VCaP (cell line): ENCODE measurements at regions not wholly inside any gene's neighbourhood (a gene's known extent, or its start where the extent isn't known, plus 50 kb on each side); places are given as distances from the start of the nearest gene placed in this dataset.

Experiments
- H3K27ac ChIP-seq: fragments of 450-650 bp; 2 replicates; pipeline ENCODE4 v1.5.1; 2017
- TF ChIP-seq, protein P1 (sequence below): fragments of 450-650 bp; conservative IDR thresholded peaks from 2 replicates; pipeline ENCODE4 v1.5.1; 2017; ENCODE audit warnings: mild to moderate bottlenecking, moderate library complexity

DNA sequence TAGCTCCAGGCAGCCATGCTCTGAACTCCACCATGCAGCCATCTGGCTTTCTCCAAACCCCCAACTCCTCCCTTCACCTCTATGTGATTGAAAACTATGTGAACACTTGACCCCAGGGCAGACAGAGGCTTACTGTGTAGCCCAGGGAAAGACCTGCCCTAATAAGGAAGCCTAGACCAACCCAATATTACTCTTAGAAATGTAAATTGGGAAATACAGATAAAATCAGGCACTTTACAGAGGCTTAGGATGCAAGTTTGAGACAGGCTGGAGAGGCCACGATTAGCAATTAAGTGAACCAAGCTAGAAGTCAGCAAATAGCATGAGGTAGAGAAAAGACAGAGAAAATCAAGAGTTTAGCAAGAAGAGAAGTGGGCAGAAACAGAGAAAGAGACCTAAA, 141.7 kb upstream of the ABCA1 start:
- TF ChIP-seq, protein P1, sequence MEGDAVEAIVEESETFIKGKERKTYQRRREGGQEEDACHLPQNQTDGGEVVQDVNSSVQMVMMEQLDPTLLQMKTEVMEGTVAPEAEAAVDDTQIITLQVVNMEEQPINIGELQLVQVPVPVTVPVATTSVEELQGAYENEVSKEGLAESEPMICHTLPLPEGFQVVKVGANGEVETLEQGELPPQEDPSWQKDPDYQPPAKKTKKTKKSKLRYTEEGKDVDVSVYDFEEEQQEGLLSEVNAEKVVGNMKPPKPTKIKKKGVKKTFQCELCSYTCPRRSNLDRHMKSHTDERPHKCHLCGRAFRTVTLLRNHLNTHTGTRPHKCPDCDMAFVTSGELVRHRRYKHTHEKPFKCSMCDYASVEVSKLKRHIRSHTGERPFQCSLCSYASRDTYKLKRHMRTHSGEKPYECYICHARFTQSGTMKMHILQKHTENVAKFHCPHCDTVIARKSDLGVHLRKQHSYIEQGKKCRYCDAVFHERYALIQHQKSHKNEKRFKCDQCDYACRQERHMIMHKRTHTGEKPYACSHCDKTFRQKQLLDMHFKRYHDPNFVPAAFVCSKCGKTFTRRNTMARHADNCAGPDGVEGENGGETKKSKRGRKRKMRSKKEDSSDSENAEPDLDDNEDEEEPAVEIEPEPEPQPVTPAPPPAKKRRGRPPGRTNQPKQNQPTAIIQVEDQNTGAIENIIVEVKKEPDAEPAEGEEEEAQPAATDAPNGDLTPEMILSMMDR = no peak
- no peak overlapping the region for H3K27ac ChIP-seq

DNA sequence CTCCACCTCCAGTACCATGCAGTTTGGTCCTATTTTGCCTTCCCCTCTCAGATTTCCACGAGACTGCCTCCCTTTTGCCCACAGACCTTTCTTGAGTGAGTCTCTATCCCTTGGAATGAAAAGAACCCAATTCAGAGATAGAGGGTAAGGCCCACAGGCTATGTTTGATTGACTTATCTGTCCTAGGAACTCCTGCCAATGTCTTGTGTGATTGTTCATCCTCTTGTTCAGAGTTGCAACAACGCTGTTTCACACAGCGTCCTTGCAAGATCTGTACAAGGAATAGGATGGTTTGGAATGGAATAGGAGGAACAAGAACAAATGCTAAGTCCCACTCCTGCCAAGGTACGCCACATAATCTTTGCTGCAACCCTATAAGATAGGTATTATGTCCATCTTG, 142.2 kb upstream of the ABCA1 start:
- TF ChIP-seq, protein P1 = no peak
- no peak overlapping the region for H3K27ac ChIP-seq

DNA sequence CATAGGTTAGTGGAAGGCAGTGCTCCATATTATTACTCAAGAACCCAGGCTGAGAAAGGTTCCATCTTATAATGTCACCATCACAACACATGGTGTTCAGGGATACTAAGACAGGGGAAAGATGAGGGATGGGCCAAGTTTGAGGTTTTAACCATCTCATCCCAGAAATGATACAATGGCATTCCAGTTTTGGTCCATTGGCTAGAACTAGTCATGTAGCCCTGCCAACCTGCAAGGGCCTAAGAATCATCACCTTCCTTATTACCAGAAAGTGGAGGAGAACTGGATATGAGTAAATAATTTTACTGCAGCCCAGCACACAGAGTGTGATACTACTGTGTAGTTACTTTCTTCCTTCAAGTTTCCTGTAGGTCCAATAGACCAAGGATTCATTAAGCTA, 144.5 kb upstream of the ABCA1 start:
- no peak overlapping the region for H3K27ac ChIP-seq
- TF ChIP-seq, protein P1 = no peak

DNA sequence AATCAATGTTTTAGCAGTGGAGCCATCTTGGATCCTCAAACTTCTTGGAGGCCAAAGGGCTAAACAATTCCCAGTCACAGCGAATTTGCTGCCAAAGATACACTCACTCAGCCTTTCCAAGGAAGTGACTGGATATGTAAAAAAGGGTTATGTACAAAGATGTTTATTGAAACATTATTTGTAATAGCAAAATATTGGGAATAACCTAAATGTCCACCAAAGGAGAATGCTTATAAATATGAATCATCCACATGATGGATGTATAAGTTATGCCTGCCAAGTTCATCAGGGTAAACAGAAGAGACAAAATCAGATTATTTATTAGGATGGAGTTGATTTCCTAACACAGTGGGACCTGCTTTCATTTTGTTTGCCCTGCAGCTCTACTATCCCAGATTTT, 145.2 kb upstream of the ABCA1 start:
- H3K27ac ChIP-seq = no peak overlapping the region
- TF ChIP-seq, protein P1 = no peak

DNA sequence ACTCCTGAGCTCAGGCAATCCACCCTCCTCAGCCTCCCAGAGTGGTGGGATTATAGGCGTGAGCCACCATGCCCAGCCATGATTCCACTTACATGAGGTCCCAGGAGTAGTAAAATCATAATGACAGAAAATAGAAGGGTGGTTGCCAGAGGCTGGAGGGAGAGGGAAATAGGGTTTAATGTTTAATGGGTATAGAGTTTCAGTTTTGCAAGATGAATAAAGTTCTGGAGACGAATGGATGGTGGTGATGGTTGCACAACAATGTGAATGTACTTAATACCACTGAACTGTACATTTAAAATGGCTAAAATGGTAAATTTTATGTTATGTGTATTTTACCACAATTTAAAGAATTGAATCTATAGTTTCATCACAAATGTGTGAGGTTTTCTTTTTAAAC, 146.5 kb upstream of the ABCA1 start:
- TF ChIP-seq, protein P1 = no peak
- H3K27ac ChIP-seq = no peak overlapping the region

DNA sequence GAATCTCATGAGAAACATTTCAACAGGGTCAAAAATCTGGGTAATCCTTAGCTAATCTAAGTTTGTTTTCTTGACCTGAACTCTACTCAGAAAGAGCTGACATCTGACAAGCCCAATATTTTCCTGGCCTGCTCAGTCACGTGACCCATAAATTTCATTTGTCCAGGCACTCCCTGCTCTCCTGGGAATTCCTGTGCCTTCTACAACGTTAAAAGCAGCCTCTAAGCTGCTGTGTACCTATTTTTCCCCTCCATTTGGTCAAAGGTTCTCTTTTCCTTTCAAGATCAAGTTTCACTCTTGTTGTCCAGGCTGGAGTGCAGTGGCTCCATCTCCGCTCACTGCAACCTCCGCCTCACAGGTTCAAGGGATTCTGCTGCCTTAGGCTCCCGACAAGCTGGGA, 148.8 kb upstream of the ABCA1 start:
- TF ChIP-seq, protein P1 = no peak
- H3K27ac ChIP-seq = no peak overlapping the region

DNA sequence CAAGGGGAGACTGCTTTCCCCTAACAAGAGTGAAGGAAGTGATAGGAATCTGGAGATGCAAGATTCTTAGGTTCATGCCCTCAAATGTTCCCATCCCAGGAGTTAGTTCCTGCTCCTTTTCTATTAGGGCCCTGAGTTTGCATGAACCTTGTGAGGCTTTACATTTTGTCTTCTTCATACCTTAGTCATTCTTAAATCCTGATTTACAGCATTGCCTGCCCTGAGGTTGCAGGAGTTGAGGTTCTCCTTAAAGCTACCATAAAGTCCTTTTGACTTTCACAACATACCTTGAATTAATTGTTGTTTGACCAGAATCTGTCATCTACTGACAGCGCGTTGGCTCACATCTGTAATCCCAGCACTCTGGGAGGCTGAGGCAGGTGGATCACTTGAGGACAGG, 151.5 kb upstream of the ABCA1 start:
- TF ChIP-seq, protein P1 = no peak
- no peak overlapping the region for H3K27ac ChIP-seq

DNA sequence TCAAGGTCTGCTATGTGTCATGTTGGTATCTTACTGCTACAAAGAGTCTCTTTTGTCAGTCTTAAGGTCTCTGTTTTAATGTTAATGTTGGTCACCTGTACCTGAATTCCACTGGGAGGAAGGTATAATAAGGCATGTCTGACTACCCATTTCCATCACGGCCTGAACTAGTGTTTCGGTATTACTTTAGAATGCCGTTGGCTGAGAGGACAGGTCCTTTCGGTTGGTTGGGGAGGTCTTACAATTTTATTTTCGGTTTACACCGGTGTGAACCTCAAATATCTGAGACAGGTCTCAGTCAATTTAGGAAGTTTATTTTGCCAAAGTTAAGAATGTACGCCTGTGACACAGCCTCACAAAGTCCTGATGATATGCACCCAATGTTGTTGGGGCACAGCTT, 154.9 kb upstream of the ABCA1 start:
- TF ChIP-seq, protein P1 = no peak
- H3K27ac ChIP-seq = no peak overlapping the region
